NCI-H1694 treated with DMSO at 0.1 percent for 48 hours (cell line): ENCODE measurements at regions not wholly inside any gene's neighbourhood (a gene's known extent, or its start where the extent isn't known, plus 50 kb on each side); places are given as distances from the start of the nearest gene placed in this dataset.

Source experiments
- DNase-seq: peaks from one replicate; lab custom pipeline; 2025; lab: John Stamatoyannopoulos, UW

DNA sequence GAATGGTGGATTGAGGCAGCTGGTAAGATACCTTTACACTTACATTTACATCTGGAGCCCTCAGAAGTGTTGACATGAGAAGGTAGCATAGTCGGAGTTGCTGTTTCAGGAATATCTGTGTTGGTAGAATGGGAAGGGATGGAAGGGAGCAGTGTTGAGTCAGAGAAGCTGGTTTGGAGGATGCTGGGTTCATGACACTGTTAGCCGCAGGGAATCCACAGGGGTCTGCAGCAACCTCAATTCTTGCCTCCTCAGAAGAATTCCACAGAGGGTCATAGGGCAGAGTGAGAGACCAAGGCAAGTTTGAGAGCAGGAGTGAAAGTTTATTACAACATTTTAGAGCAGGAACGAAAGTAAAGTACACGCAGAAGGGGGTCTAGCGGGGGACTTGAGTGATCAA, 536.8 kb downstream of the QKI start:
- DNase-seq: no peak

DNA sequence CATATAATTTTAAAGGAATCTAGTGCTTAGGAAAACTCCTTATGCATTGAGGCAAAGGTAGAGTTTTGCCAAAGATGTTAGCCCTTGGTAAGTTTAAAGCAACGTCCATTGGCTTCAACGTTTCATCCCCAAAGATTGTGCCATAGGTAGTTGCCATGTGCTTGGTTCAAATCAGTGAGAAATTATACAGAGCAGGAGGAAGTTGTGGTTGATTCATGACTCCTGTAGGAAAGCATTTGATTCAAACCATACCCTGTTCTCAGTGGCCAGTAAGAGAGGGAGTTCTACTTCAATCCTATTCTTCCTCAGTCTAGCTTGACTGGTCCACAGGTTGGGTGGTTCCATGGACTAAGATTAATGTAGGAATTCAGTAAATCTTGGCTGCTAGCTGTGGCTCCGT, 535.6 kb downstream of the QKI start:
- DNase-seq: no peak

DNA sequence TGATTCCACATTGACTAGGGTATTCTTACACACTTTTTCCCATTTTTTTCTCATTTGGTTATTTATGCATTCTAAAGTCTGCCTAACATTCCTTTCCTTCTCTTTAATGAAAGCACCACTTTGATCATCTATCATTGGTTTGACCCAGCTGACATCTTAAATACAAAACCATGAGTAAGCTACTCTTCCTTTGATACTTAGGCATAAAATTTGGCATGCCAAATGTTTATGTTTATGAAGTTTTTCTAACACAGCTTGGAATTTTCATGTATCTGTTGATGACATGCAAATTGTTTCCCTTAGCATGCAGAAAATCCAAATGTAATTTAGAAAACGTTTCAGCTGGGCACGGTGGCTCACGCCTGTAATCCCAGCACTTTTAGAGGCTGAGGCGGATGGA, 534.9 kb downstream of the QKI start:
- no peak for DNase-seq

DNA sequence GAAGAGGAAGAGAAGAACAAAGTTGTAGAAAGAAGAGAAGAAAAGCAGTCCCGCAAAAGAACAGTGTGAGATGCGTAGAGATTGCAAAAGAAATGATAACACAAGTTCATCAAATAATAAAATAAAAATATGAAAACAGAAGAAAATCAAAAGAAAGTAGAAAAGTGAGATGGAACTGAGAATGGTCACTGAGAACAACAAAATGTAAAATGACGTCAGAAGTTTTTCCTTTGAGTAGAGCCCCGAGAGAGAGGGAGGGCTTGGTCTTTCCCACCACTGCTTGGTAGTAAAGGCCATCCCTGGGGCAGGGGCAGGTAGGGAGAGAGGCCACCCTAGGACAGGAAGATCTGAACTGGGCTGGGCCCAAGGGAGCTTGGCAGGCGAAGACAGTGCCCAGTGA, 533.7 kb downstream of the QKI start:
- no peak for DNase-seq

DNA sequence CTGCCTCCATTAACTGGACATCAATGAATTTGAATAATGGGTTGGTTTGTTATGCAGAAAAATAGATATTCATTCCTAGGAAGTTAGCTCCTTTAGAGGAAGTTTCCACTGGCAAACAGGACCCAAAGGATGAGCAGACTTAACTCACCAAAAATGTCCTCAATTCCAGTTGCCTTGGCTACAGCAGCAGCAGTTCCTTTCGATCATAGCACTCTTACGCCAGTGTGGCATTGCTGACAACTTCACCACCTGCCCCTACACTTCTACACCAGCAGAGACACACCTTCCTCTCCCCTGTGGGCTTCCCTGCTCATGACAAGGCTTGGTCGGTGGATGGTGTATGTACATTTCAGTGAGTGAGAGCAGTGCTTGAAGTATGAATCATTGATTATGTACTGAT, 532.8 kb downstream of the QKI start:
- no peak for DNase-seq

DNA sequence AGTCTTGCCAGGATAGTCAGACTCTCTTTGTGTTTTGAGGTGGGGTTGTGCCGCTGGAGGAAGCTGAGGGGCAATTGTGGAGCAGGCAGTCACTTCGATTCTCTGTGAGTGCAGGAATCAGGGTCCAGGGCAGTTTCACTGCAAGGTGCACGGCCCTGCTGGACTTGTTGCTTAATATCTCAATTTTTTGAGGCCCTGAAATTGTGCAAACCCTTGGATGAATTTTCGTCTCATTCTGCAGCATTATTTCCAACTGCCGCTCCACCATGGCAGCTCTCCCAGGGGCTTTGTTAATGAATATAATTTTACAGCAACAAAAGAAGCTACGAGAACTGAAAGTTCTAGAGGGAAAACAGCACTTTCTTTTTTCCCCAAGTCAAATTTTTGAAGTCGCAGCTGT, 531.9 kb downstream of the QKI start:
- no peak for DNase-seq

DNA sequence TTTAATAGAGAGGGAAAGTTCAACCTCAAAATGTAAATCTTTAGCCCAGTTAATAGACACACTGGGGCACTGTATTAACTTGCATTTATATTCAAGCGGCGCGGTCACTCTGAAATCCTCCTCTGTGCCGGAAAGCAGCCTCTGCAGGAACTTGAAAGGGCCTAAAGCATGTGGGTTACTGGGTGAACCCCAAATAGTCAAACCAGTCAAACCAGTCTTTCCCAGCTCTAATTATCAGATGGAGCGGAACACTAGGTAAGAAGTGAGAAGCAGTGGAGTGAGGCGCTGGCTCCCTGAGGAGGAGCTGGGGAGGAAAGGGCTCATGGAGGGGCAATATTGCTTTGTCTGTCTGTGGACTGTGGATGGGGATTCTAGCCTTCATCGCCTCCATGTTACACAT, 531.3 kb downstream of the QKI start:
- no peak for DNase-seq

DNA sequence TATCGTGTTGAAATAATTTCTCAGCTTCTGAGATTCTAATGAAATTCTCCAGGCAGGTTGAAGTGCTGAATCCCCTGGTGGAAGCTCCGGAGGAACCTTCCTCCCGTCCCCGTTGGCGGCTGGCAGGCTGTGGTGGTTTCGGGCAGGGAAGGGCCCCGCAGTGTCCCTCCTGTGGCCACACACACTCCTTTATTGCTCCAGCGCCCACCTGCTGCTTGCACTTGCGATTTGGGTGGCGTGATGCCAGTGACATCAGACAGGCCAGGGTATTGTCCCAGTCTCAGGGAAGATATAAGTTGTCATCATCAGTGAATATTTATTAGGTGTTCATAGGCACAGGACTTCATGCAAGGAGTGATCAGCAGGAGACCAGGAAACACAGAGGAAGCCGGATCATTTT, 530.4 kb downstream of the QKI start:
- DNase-seq: no peak

DNA sequence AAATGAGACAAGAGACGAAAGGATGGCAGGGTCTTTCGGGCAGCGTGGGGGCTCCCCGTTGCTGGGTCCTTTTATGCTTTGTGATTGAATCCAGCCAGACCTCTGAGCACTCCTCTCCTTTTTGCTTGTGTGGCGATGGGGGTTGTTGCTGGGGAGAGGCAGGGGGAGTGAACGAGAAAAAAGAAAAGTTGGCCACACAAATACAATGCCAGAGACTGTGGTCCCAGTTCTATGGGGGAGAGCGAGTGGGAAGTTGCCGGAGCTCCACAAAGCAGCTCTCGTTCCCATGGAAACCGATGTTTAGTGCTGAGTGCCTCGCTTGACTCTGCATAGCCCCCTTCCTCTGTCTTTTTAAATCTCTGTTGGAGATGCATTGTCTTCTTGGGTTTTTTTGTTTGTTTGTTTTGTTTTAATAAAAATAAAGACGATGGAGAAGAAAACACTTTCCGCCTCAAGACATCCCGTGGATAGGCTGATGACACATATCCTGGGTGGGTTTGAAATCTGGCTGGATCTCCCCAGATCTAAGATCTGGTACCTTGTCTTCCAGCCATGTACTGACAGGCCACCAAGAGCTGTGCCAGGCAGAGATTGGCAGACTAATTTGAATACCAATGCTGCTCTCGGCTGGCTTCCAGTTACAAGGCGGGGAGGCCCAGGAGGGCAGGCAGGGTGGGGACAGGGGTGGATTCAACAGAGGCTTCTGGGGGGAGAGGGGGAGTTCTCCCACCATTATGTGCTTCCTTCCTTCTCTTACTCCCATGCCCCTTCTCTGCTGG, 529.3 kb downstream of the QKI start:
- no peak for DNase-seq

DNA sequence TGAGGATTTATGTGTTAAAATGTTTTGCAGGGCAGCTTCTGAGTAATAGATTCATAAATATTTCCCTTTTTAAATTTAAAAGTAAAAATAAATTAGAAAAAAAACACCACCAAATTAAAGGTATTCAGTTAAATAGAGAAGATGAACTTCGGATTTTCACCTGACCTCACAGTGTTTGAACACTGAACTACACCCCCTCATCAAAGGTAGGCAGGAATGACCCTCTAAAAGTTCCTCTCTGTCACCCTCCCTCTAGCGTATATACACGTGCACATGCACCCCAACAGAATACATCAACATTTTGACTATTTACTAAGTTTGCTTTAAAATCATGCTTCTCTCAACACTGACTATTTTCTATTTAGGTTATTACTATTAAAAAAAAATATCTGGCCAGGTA, 528.3 kb downstream of the QKI start:
- no peak for DNase-seq

DNA sequence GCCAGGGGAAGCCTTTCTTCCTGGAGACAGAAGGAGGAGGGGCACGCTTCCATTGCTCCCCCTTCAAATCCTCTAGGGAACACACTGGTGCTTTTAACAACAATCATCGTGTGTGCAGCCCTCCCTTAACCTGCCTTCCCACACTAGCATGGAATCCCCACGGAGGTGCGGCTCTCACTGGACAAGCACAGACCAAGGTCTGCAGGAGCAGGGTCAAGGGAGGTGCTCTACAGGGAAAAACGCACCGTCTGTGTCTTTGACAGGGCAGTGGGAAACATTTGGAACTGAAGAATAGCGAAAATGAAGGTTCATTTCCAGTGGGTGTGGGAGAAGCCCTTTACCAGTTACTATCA, 527.1 kb downstream of the QKI start:
- DNase-seq: no peak

DNA sequence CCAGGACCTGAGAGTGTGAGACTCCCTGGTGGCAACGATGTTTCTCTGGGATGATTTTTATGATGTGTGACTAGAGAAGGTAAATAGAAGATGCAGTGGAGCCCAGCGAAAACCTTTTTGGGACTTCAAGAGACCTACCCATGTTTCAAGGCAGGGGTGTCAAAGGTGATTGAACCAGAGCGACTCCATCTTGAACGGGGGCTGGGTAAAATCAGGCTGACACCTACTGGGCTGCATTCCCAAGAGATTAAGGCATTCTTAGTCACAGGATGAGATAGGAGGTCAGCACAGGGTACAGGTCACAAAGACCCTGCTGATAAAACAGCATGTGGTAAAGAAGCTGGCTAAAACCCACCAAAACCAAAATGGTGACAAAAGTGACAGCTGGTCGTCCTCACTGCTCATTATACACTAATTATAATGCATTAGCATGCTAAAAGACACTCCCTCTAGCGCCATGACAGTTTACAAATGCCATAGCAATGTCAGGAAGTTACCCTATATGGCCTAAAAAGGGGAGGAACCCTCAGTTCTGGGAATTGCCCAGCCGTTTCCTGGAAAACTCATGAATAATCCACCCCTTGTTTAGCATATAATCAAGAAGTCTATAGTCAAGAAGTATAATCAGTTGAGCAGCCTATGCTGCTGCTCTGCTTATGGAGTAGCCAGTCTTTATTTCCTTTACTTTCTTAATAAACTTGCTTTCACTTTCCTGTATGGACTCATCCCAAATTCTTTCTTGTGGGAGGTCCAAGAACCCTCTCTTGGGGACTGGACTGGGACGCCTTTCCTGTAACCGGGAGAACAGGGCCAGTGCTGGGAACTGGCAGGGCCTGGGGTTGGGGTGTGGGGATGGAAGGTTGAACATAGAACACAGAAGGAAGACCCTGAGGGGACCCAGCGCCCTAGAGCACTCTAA, 526.4 kb downstream of the QKI start:
- no peak for DNase-seq

DNA sequence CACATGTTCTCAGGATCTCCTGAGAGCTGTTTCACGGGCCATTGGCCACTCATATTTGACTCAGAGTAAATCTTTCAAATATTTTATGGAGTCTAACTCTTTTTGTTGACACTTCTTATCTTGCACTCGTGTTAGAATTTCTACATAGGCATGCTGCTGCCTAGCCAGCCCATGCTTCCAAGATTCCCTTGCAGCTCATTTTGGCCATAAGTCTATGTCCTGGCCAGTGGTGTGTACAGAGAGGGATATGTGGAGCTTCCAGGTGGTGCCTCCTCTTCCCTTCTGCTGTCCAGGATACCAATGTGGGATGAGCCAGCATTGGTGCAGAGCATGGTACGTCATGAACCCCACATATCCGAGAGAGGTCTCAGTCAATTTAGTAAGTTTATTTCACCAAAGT, 522.6 kb downstream of the QKI start:
- DNase-seq: no peak

DNA sequence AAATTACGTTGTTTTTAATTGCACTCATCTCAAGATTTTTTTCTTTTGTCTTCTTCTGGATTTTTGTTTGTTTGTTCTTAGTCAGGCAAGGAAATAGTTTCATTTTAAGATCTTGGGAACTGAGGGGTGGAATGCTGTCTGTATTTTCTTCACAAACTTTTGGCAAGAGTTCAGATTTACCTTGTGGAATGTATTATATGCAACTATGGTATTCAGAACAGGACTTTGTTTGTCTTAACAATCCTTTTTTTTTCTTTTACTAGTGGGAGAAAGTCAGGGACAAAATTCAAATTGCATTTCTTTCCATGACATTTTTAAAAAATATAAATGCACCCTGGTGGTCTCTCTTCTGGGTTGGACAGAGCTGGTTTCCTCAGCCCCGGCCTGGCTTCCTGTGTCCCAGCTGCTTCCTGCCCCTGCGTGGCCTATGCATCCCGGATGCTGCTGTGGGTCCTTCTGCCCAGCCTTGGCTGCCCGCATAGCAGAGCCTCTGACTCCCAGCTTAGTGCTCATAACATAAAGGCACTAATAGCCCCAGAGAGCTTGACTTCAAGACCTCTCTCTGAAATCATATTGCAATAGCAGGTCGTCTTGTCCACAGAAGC, 520.7 kb downstream of the QKI start:
- no peak for DNase-seq

DNA sequence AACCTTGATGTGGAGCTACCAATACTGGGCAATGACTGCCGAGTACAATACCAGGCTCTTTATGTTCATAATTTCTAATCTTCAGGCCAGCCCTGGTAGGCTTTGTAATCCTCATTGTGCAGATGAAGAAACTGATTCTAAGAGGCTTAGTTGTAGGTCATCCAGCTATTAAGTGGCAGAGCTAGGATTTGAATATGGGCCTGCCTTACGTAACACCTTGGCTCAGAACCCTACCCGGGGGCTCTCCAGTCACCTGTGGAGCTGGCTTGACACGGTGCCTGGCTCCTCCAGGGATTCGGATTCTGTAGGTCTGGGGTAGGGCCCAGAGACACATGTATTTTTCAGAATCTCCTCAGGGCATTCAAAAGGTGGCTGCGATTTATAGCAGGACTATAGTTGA, 515.5 kb downstream of the QKI start:
- DNase-seq: no peak

DNA sequence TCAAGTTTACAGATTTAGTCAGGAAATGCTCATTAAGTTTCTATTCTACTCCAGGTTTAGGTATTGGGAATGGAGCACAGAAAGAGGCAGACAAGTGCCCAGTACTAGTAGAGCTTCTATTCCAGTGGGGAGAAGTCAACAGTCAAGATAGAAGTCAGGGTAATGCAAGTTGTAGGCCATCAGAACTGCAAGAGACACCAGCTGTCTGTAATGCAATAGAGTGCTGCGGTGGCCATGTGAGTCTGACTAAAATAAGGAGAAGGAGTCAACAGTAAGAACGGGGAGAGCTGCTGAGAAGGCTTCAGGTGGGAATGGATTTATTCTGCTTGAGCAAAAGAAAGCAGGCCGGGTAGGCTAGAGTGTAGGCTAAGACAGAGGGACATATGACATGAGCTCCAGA, 515.0 kb downstream of the QKI start:
- no peak for DNase-seq

DNA sequence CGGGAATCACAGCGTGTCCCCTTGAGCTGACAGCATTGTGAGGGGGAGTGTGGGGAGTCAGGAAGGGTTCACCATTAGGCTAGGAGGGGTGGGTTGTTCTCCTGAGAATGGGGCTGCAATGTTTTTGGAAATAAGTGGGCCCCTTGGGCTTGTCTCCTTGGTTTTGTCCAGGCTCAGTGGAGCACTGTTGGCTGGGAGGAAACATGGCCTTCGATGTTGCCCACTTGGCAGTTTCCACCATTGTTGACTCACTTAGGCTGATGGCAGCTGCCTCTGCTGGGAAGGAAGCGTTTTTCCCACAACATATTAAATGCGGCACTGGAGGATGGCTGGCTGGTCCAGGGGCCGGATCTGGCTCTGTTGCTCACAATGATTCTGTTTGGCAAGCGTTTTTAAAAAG, 512.1 kb downstream of the QKI start:
- no peak for DNase-seq

DNA sequence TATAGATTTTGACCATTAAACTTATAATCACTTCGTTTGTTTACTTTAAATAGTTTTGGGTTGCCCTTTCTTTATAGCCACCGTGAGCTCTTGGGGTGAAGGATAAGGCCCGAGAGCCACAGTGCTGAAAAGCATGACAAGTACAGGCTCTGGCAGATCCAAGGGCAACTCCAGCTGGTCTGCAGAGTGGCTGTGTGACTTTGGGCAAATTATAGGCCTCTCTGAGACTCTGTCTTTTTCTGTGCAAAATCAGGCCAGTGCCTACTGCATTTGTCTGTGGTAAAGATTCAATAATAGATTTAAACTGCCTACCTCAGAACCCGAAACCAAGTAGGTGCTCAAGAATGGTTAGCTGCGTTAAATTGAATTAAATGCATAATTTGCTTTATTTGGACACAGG, 511.3 kb downstream of the QKI start:
- no peak for DNase-seq

DNA sequence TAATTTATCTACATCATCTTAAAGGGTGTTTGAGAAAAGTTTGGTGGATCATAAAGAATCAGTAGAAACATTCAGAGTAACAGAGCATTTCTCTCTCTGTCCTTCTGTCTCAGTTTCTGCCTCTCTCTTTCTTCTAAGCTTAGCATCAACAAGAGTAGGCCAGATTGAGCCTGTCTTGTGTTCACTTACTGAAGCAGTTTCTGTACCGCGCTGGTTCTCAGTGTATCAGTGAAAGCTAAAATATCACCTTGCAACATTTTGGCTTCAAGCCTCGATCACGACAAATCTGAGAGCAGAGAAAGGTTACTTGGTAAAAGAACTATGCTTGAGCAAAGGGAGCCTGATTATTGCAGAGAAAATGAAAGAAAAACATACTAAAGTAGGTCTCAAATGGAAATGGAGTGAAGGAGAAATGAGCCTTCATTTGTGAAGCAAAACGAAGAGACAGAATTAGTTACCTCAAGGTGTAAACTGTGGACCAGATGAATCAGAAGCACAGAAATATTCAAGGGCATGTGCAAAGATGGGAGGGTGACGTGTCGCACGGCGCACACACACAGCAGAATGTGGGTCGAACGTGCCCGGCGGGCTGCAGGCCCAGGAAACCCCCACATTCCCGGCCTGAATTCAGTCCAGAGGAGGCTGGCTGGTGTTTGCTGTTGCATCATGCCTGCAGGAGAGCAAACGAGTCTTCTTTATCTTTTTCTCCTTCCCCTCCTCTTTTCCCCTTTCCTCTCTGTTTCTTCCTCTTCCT, 509.3 kb downstream of the QKI start:
- no peak for DNase-seq

DNA sequence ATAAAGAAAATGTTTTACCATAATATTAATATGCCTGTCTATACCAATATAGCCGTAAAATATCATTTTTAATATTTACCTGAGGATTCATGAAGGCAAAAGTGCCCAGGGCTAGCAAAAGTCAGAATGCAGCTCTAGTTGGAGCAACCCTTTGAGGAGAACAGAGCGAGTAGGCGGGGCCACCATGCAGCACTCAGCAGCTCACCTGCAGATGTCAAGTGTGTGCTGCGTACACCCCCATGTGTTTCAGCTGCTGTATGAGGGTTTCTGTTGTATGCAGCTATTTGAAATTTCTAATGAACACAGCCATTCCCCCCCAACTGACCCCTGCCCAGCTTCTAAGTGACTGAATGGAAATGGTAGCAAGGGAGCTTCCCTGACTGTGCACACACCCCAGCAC, 508.0 kb downstream of the QKI start:
- DNase-seq: no peak

DNA sequence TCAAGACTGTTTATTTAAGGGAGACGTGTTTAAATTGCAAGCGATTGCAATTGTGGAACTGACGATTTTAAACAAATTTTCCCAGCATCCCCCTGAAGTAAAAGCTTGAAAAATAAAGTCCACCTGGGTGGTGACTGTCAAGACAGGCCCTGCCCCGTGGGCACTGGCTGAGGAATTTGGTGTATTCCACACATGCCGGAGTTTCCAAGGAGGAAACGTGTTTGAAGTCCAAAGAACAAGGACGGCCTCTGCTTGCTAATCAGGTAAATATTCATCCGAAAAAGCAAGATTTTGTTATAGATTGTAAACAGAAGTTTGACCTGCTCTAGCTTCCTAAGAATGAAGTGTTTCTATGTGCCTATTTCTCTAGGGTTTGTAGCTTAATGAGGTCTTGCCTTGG, 505.1 kb downstream of the QKI start:
- DNase-seq: no peak

DNA sequence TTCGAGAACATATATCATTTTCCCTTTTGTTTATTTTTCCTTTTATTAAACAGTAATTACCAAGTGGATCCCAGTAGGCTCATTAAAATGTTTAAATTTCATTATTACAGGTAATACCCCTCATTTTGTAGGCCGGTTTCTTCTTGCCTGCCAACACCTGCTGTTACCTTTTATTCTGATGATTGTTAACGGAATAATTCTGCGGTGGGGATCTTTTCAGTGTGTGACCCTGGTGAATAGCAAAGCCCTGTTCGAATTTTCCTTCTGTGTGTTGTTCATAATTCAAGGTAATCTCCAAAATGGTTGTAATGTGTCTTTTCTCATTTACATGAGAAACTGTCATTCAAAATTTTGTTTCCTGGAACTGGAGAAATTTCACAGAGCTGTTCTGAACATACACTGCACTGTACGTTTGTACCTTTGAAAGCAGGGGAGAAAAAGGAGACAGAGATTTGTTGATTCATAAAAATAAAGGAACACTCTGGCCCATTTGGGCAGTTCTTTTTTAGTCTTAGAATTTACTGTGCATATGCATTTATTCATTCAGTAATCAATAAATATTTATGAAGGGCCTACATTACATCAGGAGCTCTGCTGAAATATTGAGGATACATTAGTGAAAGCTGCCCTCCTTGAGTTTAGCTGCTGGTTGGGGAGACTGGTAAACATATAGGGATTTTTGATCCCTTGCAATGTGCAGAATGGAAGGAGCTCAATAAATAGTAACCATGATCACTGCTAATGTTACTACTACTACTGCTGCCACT, 502.0 kb downstream of the QKI start:
- no peak for DNase-seq
